ENCODE measurements at regions not wholly inside any gene's neighbourhood (a gene's known extent, or its start where the extent isn't known, plus 50 kb on each side); places are given as distances from the start of the nearest gene placed in this dataset.
"Not testable (repeated sequence)": the region's sequence is repeated elsewhere in the genome, so short reads cannot be mapped to it uniquely, and the experiment has no call there.

GRCh38 chr1:187836557-187836956 lies 1007.8 kb downstream of the PLA2G4A start:
- DNase-seq (ENCODE audit: low spot score): no peak

DNA sequence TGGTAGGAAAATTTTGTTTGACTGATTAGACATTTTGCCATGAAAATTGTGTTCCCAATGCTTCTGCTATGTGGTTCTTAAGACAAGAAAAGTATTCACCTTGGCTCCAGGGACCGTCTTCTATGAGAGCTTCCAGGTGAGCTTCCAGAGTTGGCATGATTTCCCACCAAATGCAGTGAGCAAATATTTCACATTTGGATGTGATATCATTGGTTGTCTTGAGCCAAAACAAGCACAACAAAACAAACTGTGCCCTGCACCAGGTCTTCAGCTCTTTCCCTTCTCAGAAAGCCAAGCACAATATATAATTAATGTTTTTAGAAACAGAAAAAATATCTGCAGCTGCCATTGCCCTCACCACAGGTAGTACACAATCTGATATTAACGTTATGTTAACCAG lies 1009.0 kb downstream of the PLA2G4A start:
- DNase-seq (ENCODE audit: low spot score): no peak

DNA sequence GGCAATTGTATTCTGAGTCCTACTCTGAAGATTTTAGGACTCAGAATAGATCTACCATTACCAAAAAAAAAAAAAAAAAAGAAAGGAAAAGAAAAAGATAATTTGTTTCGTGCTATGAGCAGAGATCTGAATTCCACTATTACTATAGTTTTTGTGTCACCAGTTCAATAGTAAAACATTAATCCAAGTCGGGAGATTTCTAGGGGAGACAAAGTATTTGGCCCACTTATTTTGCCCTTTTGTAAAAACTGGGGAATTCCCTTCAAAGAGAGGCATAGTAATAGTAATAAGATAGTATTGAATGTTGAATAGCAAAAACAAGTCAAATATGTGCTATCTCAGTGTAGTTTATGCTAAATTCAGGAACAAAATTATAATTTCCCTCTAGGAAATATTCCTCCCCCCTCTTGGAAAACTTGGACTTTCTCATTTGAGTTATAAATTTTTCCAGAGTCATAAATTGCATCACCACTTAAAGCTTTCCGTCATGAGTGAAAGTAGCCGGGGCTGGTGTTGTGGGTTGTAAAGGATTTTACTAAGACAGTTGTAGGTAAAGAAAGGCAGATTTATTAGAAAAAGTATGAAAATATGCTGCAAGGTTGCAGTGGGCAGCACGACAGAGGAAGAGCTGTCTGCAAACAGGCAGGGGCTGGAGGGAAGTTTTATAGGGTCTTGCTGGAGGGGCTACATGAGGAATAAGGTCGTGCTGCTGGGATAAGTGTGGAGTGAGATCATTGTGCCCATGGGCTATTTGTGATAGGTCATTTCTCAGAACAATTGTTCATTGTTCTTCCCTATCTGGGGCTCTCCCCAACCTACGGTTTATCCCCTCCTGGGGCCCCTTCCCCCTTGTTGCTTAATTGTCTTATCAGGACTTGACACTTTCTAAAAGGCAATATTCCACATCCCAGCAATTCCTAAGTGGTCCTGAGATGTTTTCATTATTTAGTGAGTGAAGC lies 1009.9 kb downstream of the PLA2G4A start:
- no peak for DNase-seq (ENCODE audit: low spot score)

GRCh38 chr1:187839873-187840272 lies 1011.1 kb downstream of the PLA2G4A start:
- DNase-seq (ENCODE audit: low spot score): no peak

DNA sequence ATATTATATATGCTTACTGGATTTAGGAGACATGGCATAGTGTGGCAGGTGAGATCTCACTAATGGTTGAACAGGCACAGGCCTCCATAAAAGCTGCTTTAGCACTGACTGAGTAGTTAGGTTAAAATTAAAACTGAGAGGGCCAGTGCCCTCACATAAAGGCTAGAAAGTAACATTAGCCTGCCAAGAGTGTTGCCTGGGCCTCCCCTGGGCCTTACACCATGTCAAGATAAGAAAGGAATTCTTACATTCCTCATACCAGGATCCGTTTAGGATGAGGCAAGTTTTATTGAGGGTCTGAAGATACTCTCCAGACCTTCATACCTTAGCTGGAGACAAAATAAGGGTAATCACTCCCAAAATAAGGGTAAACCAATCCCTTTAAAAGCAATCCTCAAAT lies 1011.8 kb downstream of the PLA2G4A start:
- DNase-seq (ENCODE audit: low spot score): no peak

DNA sequence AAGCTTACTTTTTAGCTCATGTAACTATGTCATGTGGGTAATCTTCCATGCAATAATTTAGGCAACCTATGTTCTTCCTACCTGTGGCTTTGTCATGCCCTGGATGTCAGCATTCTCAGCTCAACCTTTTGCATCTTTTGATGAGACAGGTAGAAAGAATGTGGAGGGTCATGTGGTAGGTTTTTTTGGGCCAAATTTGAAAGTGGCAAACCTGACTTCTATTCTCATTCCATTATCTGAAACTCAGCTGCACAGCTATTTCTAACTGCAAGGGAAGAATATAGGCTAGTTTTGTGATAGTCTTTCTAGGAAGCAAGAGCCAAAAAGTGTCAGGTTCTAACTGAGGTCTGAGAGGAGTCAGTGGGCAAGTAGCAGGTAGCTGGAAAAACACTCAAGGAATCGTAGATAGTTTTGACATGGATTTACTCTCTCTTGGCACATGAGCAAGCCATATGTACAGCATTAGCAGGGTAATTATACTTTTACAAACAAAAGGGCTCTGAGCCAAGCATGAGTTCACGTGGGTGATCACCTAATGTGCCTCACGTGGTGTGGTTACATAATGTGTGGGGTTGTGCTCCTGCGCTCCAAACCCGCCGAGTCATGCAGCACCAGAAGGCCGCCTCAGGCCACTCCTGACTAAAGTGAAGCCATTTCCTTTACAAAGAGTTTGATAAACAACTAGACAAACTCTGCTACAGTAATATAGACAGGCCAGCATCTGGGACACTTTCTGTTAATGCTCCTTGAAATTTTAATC lies 1013.8 kb downstream of the PLA2G4A start:
- DNase-seq (ENCODE audit: low spot score): no peak

DNA sequence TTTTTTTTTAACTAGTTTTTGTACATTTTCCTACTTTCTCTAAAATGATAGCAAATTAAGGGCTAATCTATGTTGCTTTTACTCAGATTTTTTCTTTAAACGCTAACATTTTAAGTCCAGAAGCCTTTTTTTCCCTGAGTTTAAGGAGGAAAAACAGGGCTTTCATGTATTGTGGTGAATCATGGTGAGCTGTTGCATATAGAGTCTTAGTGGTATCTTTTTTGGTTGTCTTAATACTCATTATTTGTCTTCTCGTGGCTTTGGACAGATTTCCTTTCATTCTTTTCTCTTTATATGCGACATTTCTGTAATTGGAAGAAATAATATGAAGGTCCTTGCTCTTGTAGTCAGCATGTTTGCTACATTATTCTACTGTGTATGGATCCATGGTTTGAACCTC lies 1015.6 kb downstream of the PLA2G4A start:
- no peak for DNase-seq (ENCODE audit: low spot score)

- DNase-seq (ENCODE audit: low spot score): no peak
Measured at GRCh38 chr1:187847531-187847930, 1018.8 kb downstream of the PLA2G4A start.

- DNase-seq (ENCODE audit: low spot score): no peak
Measured at GRCh38 chr1:187848321-187848720, 1019.6 kb downstream of the PLA2G4A start.

DNA sequence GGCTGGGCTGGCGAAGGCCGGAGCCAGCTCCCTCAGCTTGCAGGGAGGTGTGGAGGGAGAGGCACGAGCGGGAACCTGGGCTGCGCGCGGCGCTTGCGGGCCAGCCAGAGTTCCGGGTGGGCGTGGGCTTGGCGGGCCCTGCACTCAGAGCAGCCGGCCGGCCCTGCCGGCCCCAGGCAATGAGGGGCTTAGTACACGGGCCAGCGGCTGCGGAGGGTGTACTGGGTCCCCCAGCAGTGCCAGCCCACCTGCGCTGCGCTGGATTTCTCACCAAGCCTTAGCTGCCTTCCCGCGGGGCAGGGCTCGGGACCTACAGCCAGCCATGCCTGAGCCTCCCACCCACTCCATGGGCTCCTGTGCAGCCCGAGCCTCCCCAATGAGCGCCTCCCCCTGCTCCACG lies 1021.4 kb downstream of the PLA2G4A start:
- DNase-seq (ENCODE audit: low spot score): not testable (repeated sequence)

DNA sequence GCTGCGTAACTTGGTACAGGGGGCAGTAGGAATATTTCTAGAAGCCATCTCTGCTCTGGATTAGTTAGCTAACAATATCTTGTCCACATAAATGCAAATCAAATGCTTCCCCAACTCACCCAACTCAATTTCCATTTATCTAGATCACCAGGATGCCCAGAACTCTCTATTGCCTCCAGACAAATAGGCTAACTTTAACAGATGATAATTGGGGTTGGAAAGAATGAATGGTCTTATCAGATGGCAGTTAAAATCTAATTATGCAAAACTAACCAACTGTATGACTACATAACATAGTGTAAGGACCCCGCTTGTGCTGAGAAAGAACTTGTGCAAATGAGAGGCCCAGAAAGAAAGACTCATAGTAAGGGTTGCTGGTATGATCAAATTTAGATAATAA lies 1024.8 kb downstream of the PLA2G4A start:
- no peak for DNase-seq (ENCODE audit: low spot score)

GRCh38 chr1:187854457-187854856 lies 1025.7 kb downstream of the PLA2G4A start:
- DNase-seq (ENCODE audit: low spot score): no peak

- no peak for DNase-seq (ENCODE audit: low spot score)
Measured at GRCh38 chr1:187862506-187862905, 1033.8 kb downstream of the PLA2G4A start.

GRCh38 chr1:187870552-187870951 lies 1041.8 kb downstream of the PLA2G4A start:
- DNase-seq (ENCODE audit: low spot score): no peak

GRCh38 chr1:187871177-187871845 lies 1042.6 kb downstream of the PLA2G4A start:
- no peak for DNase-seq (ENCODE audit: low spot score)

DNA sequence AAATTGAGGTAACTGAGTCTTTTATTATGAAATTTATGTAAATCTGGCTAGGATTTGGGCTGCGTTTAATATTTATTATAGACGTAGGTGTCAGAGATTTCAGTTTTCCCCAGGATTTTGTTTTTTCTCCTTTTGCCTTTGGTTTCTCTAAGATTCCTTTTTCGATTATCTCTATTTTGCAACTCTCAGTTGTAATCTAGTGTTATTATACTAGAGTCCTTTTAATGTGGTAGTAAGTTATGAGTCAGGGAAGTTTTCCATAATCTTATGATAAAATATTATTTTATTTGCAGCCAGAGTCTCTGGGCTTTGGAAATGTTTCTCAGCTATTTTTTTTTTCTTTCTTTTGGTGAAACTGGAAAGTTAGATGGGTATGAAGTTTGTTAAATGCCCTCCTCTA lies 1043.8 kb downstream of the PLA2G4A start:
- DNase-seq (ENCODE audit: low spot score): no peak

DNA sequence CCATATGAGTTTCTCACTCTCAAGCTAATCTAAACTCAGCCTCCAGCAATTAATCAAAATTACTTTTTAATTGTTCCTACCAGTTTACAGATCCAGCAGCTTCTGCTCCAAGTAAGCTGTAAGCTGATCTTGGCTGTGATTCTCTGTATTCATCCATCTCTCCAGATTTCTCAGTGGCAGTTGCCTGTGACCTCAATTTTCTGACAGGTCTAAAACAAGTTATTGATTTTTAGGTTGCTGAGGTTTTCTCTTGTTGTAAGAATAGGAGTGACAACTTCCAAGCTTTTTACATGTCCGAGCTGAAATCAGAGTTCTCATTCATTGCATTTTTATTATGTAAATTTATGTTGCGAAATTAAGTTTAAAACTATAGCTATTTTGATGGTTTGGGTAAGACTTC lies 1044.4 kb downstream of the PLA2G4A start:
- no peak for DNase-seq (ENCODE audit: low spot score)

DNA sequence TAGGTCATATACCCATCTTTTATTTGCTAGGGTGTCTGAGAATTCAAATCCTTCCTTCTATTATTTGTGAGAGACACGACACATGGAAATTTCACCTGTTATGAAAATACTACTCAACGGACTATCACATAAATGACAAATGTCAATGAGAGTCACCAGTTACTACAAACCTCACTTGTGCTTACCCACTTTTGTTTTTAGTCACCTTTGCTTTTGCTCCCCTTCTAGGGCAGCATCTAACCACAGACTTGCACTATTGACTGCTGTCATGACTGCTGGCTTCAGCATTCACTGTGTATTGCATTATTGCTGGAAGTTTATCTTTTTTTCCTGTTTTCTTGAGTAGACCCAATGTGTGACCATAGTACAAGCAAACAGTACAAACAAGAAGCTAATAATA lies 1048.0 kb downstream of the PLA2G4A start:
- no peak for DNase-seq (ENCODE audit: low spot score)

GRCh38 chr1:187877220-187877619 lies 1048.5 kb downstream of the PLA2G4A start:
- DNase-seq (ENCODE audit: low spot score): no peak

DNA sequence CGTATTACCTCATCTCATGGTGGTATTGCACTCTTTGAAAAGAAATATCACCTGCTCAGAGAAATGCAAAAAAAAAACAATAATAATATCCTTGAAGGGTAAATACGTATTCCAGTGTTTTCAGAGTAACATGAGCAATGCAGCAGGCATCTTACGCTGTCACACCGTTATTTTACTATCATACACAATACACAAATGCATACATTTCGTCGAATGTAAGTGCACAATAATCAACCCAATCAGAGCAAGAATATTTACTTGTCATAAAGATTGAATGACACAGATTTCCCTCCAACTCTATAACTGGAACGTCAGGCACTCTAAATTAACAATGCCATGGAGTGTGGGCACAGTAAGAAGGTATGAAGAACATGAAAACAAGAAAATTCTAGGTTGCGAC lies 1050.1 kb downstream of the PLA2G4A start:
- DNase-seq (ENCODE audit: low spot score): no peak

DNA sequence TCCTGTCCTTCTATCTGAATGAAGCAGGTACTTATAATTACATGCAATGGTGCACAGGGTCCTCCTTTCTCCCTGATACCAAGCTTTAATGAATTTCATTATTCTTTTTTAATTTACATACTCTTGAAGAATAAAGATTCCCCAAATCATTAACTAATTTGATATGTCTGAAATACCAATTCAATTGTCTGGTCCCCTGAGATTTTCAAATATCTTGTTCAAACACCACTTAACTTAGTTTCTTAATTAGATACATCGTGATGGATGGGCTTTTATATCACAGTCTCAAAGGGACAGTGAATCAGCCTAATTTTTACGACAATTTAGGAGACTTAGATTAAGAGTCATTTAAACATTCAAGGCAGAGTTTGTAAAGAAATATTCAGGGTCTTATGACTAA lies 1054.6 kb downstream of the PLA2G4A start:
- no peak for DNase-seq (ENCODE audit: low spot score)

DNA sequence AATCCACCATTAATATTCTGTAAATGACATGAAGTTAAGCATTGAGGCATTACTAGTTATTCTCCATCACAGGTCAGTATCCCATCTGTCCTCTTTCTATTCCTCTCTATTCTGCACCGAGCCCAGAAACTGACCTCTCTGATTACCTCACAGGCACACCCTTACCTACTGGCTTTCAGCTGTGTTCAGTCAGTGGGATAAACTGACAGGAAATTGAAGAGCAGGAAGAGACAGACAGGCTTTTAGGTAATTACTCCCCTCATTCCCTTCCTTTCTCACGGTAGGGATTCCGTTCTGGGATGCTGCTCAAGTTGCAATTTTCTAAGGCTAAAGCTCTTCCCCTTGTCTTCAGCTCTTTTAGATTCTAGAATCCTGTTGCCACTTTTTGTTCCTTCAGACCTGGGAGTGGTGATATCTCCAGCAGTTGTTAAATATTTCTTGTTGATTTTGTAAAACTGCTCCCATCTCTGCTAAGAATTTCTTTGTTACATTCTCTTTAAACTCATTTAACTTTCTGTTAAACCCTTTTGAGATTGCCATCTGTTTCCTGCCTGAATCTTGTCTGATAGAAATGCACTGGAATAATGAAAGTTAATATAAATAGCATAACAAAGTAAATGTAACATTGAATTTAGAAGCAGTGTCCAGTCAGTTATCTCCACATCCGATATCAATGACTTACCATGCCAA lies 1063.4 kb downstream of the PLA2G4A start:
- DNase-seq (ENCODE audit: low spot score): no peak

Data from SW480 (cell line).